GM13977 (cell line): ENCODE measurements at regions not wholly inside any gene's neighbourhood (a gene's known extent, or its start where the extent isn't known, plus 50 kb on each side); places are given as distances from the start of the nearest gene placed in this dataset.

Source experiments
- DNase-seq: peaks from one replicate; pipeline ENCODE4 v3.0.0; 2012; ENCODE audit warnings: low spot score
- CTCF ChIP-seq: IDR thresholded peaks from 2 replicates; pipeline ENCODE4 v1.5.1; 2012; ENCODE audit warnings: mild to moderate bottlenecking, control low read depth; ENCODE audit not compliant: insufficient read depth; ENCODE audit errors: extremely low read depth, missing control alignments
- in situ Hi-C: fragments of 300-500 bp; cut with MboI; formaldehyde crosslinking; loops from one replicate; pipeline ENCODE4 v1.12.0; 2022; ENCODE audit warnings: low sequenced_read_pairs, low pct_unique_long_range_greater_than_20kb, mixed read lengths, inconsistent platforms; ENCODE audit not compliant: unreplicated experiment

- no peak for TF ChIP-seq CTCF
- in situ Hi-C loops = no loop called here
- DNase-seq = no peak
Measured at GRCh38 chr14:30264161-30264560, 294.8 kb upstream of the G2E3 start.

DNA sequence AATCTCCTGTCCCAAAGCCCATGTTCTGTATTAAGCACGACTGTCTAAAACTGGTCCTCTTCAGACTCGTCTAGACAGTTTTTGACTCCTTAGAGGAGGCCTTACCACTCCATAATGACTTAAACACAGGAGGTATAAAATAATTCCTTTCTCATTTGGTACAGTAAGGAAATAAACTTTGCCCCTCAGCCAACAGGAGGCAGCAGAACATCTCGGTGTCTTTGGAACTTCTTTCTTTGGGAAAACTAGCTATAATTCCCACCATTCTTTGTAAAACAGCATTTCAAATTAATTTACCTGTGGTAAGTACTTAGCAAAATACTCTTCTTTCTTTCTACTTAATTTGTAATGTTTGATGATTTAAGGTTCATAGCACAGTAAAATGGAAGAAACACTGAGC lies 292.7 kb upstream of the G2E3 start:
- no peak for TF ChIP-seq CTCF
- no peak for DNase-seq
- in situ Hi-C loops = no loop called here

DNA sequence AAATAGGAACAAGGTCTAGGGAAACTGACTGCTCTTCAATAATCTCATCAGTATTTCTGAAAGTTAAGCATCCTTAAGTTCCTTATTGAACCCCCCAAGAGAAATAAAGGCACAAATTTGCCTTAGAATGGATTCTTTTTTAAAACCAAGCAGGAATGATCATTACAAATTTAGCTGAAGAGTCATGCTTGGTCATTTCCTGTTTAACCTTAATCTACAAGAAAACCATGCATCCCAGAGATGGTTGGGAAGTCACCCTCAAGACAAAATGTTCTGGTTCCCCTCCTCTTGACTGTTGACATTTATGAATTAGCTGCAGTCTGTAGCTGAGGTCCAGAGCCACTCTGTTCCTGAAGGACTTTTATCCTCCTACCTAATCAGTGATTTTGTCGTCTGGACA lies 291.8 kb upstream of the G2E3 start:
- TF ChIP-seq CTCF = no peak

GRCh38 chr14:30270200-30271161 lies 288.5 kb upstream of the G2E3 start:
- peak; percentile 90 for TF ChIP-seq CTCF
- DNase-seq = peak; percentile 29
- in situ Hi-C loops = no loop called here

More for the DNA sequence above, 291.8 kb upstream of the G2E3 start:
- no peak for DNase-seq
- in situ Hi-C loops = no loop called here

DNA sequence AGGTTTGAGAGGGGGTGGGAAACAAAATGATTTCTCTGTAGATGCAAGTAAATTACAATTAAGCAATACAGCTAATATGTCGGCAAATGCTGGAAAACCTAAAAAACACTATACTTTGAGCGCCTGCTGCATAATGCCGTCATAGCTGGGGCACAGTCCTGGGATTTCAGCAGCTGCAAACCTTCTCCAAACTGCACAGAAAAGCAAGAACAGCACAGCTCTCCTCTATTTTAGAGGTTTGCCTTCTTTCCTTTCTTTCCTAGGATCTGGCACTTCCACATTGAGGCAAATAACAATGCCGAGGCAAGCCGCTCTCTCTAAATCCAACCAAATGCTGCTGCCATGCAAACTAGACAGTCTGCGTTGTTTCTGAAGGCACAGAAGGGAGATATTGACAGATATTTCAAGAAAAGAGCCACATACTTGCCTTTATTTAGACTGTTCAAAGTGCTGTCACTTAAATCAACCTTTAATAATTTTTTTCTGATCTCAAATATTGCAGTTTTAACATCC lies 287.1 kb upstream of the G2E3 start:
- in situ Hi-C loops = no loop called here
- no peak for DNase-seq

More for the DNA sequence above, 287.1 kb upstream of the G2E3 start:
- TF ChIP-seq CTCF = no peak
